Trophoblast cell (in vitro differentiated cells and primary cell): ENCODE measurements at regions not wholly inside any gene's neighbourhood (a gene's known extent, or its start where the extent isn't known, plus 50 kb on each side); places are given as distances from the start of the nearest gene placed in this dataset.

ENCODE experiments used
- DNase-seq, 2 donors: peaks; one replicate each; pipeline ENCODE4 v3.0.0-alpha.2; 2016
- H2AFZ ChIP-seq: 2 replicates; pipeline ENCODE4 v1.6.1; 2013; ENCODE audit warnings: low read length, moderate library complexity, mild to moderate bottlenecking; ENCODE audit not compliant: insufficient read depth, poor library complexity
- H2AK5ac ChIP-seq: 2 replicates; pipeline ENCODE4 v1.6.1; 2013; ENCODE audit warnings: mild to moderate bottlenecking, low read length
- H2BK120ac ChIP-seq: 2 replicates; pipeline ENCODE4 v1.6.1; 2013; ENCODE audit warnings: low read length, mild to moderate bottlenecking, moderate library complexity; ENCODE audit not compliant: insufficient read depth, poor library complexity
- H2BK12ac ChIP-seq: 2 replicates; pipeline ENCODE4 v1.6.1; 2013; ENCODE audit warnings: mild to moderate bottlenecking, low read length, moderate library complexity
- H2BK5ac ChIP-seq: 2 replicates; pipeline ENCODE4 v1.6.1; 2013; ENCODE audit warnings: low read length, low read depth, moderate library complexity, mild to moderate bottlenecking; ENCODE audit not compliant: poor library complexity
- H3K14ac ChIP-seq: 2 replicates; pipeline ENCODE4 v1.6.1; 2013; ENCODE audit warnings: mild to moderate bottlenecking, low read length
- H3K18ac ChIP-seq: 2 replicates; pipeline ENCODE4 v1.6.1; 2013; ENCODE audit warnings: mild to moderate bottlenecking, low read length
- H3K23ac ChIP-seq: 2 replicates; pipeline ENCODE4 v1.6.1; 2013; ENCODE audit warnings: low read length
- H3K27ac ChIP-seq: 2 replicates; pipeline ENCODE4 v1.5.1; 2013; ENCODE audit warnings: low read depth, mild to moderate bottlenecking, inconsistent platforms, low read length, moderate library complexity
- H3K27me3 ChIP-seq: 2 replicates; pipeline ENCODE4 v1.6.1; 2013; ENCODE audit warnings: inconsistent platforms, mild to moderate bottlenecking, low read length, moderate library complexity; ENCODE audit not compliant: insufficient read depth
- H3K36me3 ChIP-seq, 2 experiments: 1 replicate in 1 of 2; 2 replicates in 1 of 2; pipeline ENCODE4 v1.6.1; 2013; ENCODE audit warnings: low read length in 2 of 2, mild to moderate bottlenecking in 2 of 2, moderate library complexity in 1 of 2; ENCODE audit not compliant: insufficient read depth in 2 of 2, control insufficient read depth in 1 of 2
- H3K4ac ChIP-seq: 2 replicates; pipeline ENCODE4 v1.6.1; 2013; ENCODE audit warnings: low read depth, mild to moderate bottlenecking, low read length, moderate library complexity
- H3K4me1 ChIP-seq, 2 experiments: 1 replicate in 1 of 2; 2 replicates in 1 of 2; pipeline ENCODE4 v1.6.1; 2013; ENCODE audit warnings: low read length in 2 of 2, mild to moderate bottlenecking in 2 of 2, moderate library complexity in 1 of 2; ENCODE audit not compliant: insufficient read depth in 2 of 2, control insufficient read depth in 1 of 2
- H3K4me2 ChIP-seq: 2 replicates; pipeline ENCODE4 v1.6.1; 2013; ENCODE audit warnings: inconsistent platforms, mild to moderate bottlenecking, low read length, moderate library complexity
- H3K4me3 ChIP-seq: 2 replicates; pipeline ENCODE4 v1.5.1; 2013; ENCODE audit warnings: mild to moderate bottlenecking, low read depth, low read length, inconsistent platforms
- H3K79me1 ChIP-seq: one replicate; pipeline ENCODE4 v1.6.1; 2013; ENCODE audit warnings: low read length
- H3K79me2 ChIP-seq: 2 replicates; pipeline ENCODE4 v1.6.1; 2013; ENCODE audit warnings: low read length, mild to moderate bottlenecking; ENCODE audit not compliant: control insufficient read depth, insufficient read depth, poor library complexity
- H3K9ac ChIP-seq: 2 replicates; pipeline ENCODE4 v1.6.1; 2013; ENCODE audit warnings: mild to moderate bottlenecking, low read length
- H3K9me3 ChIP-seq: 2 replicates; pipeline ENCODE4 v1.6.1; 2013; ENCODE audit warnings: low read depth, mild to moderate bottlenecking, control low read depth, inconsistent platforms, low read length; ENCODE audit not compliant: insufficient read depth
- H4K12ac ChIP-seq: 2 replicates; pipeline ENCODE4 v1.6.1; 2013; ENCODE audit warnings: low read depth, mild to moderate bottlenecking, low read length, moderate library complexity
- H4K8ac ChIP-seq: 2 replicates; pipeline ENCODE4 v1.6.1; 2013; ENCODE audit warnings: low read depth, mild to moderate bottlenecking, low read length, moderate library complexity
- H4K91ac ChIP-seq: one replicate; pipeline ENCODE4 v1.6.1; 2013; ENCODE audit warnings: low read depth, mild to moderate bottlenecking, low read length, moderate library complexity
- WGBS: extraction: QIAGEN DNeasy Blood & Tissue Kit; methylation state at CpG from one replicate; pipeline ENCODE4 v1.1.7; 2013; ENCODE audit warnings: missing lambda C conversion rate; ENCODE audit not compliant: insufficient read length, insufficient coverage; ENCODE audit errors: extremely low coverage; 5-methylcytosine and 5-hydroxymethylcytosine counted together

GRCh38 chr18:41077076-41077475 is 878.0 kb upstream of the PIK3C3 start:
- Histone ChIP-seq H4K91ac (no peak overlapping the region), H3K4me1 (no peaks in the 10 kb centered on the region), H3K4me2 (no peak overlapping the region), H2AFZ (no peak overlapping the region), H4K12ac (no peak overlapping the region), H2BK5ac (no peak overlapping the region), H2AK5ac (no peak overlapping the region), H3K18ac (no peak overlapping the region), H3K9ac (no peak overlapping the region), H3K36me3 (no peaks in the 10 kb centered on the region), H4K8ac (no peak overlapping the region), H3K27me3 (no peaks in the 10 kb centered on the region), H3K27ac (no peak overlapping the region), H3K4me3 (no peak overlapping the region), H2BK120ac (no peak overlapping the region), H3K79me1 (no peaks in the 10 kb centered on the region), H3K4ac (no peak overlapping the region), H2BK12ac (no peak overlapping the region), H3K23ac (no peak overlapping the region), H3K14ac (no peak overlapping the region), H3K79me2 (no peaks in the 10 kb centered on the region), H3K9me3 (no peaks in the 10 kb centered on the region)
- no CpG with 5 or more reads among the region's 2 CpGs for WGBS
- peak; percentile 71 to 84 for DNase-seq

GRCh38 chr18:41075212-41075611 is 879.8 kb upstream of the PIK3C3 start:
- Histone ChIP-seq H3K36me3 (no peaks in the 10 kb centered on the region), H4K91ac (no peak overlapping the region), H4K8ac (no peak overlapping the region), H3K9ac (no peak overlapping the region), H2BK5ac (no peak overlapping the region), H3K9me3 (no peaks in the 10 kb centered on the region), H3K27me3 (no peaks in the 10 kb centered on the region), H2BK120ac (no peak overlapping the region), H2BK12ac (no peak overlapping the region), H3K4me1 (no peaks in the 10 kb centered on the region), H3K27ac (peak overlapping the region; percentile 74), H3K4me2 (no peak overlapping the region), H3K79me2 (no peaks in the 10 kb centered on the region), H2AFZ (no peak overlapping the region), H3K4me3 (no peak overlapping the region), H3K79me1 (no peaks in the 10 kb centered on the region), H4K12ac (no peak overlapping the region), H3K14ac (no peak overlapping the region), H3K4ac (no peak overlapping the region), H3K23ac (no peak overlapping the region), H2AK5ac (no peak overlapping the region), H3K18ac (no peak overlapping the region)
- DNase-seq, result peak; percentile 48 to 74
- no CpG with 5 or more reads among the region's 1 CpG for WGBS

- no CpG with 5 or more reads among the region's 3 CpGs for WGBS
- no peak overlapping the region for H3K14ac ChIP-seq
These were observed 881.6 kb upstream of the PIK3C3 start for GRCh38 chr18:41073372-41073954.

DNA sequence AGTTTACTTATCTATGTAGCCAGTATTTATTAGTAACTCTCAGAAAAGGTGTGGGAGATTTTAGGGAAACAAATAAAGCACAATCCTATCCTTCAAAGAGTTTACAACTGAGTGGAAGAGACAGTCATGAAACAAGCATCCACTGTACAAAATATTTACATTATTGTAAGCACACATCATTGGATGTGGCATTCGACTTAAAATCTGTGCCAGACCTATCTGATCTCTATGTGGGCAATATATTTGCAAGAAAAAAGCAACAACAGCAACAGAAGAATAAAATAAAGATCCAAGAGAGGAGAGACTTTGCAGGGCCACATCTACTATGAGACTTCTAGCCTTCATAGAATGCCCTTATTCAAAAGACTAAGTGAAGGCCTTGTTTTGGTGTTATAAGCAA is 882.1 kb upstream of the PIK3C3 start:
- DNase-seq, result peak in 1 of 2 donors; percentile 21
- no peak overlapping the region for H4K91ac ChIP-seq
- no peak overlapping the region for H2BK5ac ChIP-seq
- H4K8ac ChIP-seq, result no peak overlapping the region
- H4K12ac ChIP-seq, result no peak overlapping the region
- H3K27ac ChIP-seq, result no peak overlapping the region
- no peaks in the 10 kb centered on the region for H3K36me3 ChIP-seq
- H3K14ac ChIP-seq, result no peak overlapping the region
- no peak overlapping the region for H2BK12ac ChIP-seq
- H2AFZ ChIP-seq, result no peak overlapping the region
- H3K27me3 ChIP-seq, result no peaks in the 10 kb centered on the region
- no peak overlapping the region for H3K4ac ChIP-seq
- no peaks in the 10 kb centered on the region for H3K79me1 ChIP-seq
- H3K4me2 ChIP-seq, result no peak overlapping the region
- H3K4me3 ChIP-seq, result no peak overlapping the region
- no peaks in the 10 kb centered on the region for H3K79me2 ChIP-seq
- no peak overlapping the region for H2BK120ac ChIP-seq
- H3K4me1 ChIP-seq, result no peaks in the 10 kb centered on the region
- H3K23ac ChIP-seq, result no peak overlapping the region
- no peaks in the 10 kb centered on the region for H3K9me3 ChIP-seq
- WGBS, result no CpG with 5 or more reads among the region's 1 CpG
- no peak overlapping the region for H3K18ac ChIP-seq
- H2AK5ac ChIP-seq, result no peak overlapping the region
- no peak overlapping the region for H3K9ac ChIP-seq

More at GRCh38 chr18:41073372-41073954, 881.6 kb upstream of the PIK3C3 start:
- H2BK120ac ChIP-seq, result no peak overlapping the region
- H3K27me3 ChIP-seq, result no peaks in the 10 kb centered on the region
- peak; percentile 4 to 62 for DNase-seq
- H3K79me1 ChIP-seq, result no peaks in the 10 kb centered on the region
- no peaks in the 10 kb centered on the region for H3K9me3 ChIP-seq
- no peak overlapping the region for H3K4me3 ChIP-seq
- no peak overlapping the region for H2BK12ac ChIP-seq
- no peak overlapping the region for H4K12ac ChIP-seq
- H3K4me1 ChIP-seq, result no peaks in the 10 kb centered on the region
- H3K4ac ChIP-seq, result no peak overlapping the region
- H3K18ac ChIP-seq, result no peak overlapping the region
- no peak overlapping the region for H2BK5ac ChIP-seq
- H3K4me2 ChIP-seq, result no peak overlapping the region
- no peaks in the 10 kb centered on the region for H3K36me3 ChIP-seq
- no peak overlapping the region for H3K27ac ChIP-seq
- H3K23ac ChIP-seq, result no peak overlapping the region
- H3K9ac ChIP-seq, result no peak overlapping the region
- H4K91ac ChIP-seq, result no peak overlapping the region
- H3K79me2 ChIP-seq, result no peaks in the 10 kb centered on the region
- H2AK5ac ChIP-seq, result no peak overlapping the region
- H2AFZ ChIP-seq, result no peak overlapping the region
- H4K8ac ChIP-seq, result no peak overlapping the region
